Neural cell (in vitro differentiated cells): ENCODE measurements at regions not wholly inside any gene's neighbourhood (a gene's known extent, or its start where the extent isn't known, plus 50 kb on each side); places are given as distances from the start of the nearest gene placed in this dataset.

Source experiments
- CTCF ChIP-seq: fragments of 450-650 bp; IDR thresholded peaks from 2 replicates; pipeline ENCODE4 v1.5.1; 2014; ENCODE audit warnings: antibody characterized with exemption, mild to moderate bottlenecking, moderate library complexity; ENCODE audit not compliant: poor library complexity, severe bottlenecking
- EZH2 ChIP-seq: fragments of 200-600, 300-800 bp; shearing (Covaris generic), sonication (generic); IDR thresholded peaks from 2 replicates; pipeline ENCODE4 v1.6.1; 2014; ENCODE audit warnings: antibody characterized with exemption, low read length, borderline replicate concordance, mild to moderate bottlenecking; ENCODE audit not compliant: insufficient read depth, poor library complexity, severe bottlenecking
- MXI1 ChIP-seq: fragments of 450-650 bp; conservative IDR thresholded peaks from 2 replicates; pipeline ENCODE4 v1.6.1; 2014; ENCODE audit warnings: antibody characterized with exemption, mild to moderate bottlenecking; ENCODE audit not compliant: poor library complexity, severe bottlenecking
- POLR2AphosphoS5 ChIP-seq: IDR thresholded peaks from 2 replicates; pipeline ENCODE4 v1.6.1; 2012
- RAD21 ChIP-seq: fragments of 450-650 bp; conservative IDR thresholded peaks from 2 replicates; pipeline ENCODE4 v1.6.1; 2014; ENCODE audit warnings: antibody characterized with exemption, mild to moderate bottlenecking, moderate library complexity
- REST ChIP-seq: IDR thresholded peaks from 2 replicates; pipeline ENCODE4 v1.6.1; 2012; ENCODE audit warnings: borderline replicate concordance

- TF ChIP-seq EZH2 (no peak), POLR2AphosphoS5 (no peak), CTCF (no peak), RAD21 (no peak), MXI1 (no peak), REST (no peak)
Measured at GRCh38 chr19:32146664-32147063, 198.7 kb upstream of the ZNF507 start.
